GM10266 (cell line): ENCODE measurements at regions not wholly inside any gene's neighbourhood (a gene's known extent, or its start where the extent isn't known, plus 50 kb on each side); places are given as distances from the start of the nearest gene placed in this dataset.

Experiments used
- DNase-seq: peaks from one replicate; pipeline ENCODE4 v3.0.0; 2012; ENCODE audit errors: extremely low spot score
- TF ChIP-seq, protein P1 (sequence below): IDR thresholded peaks from 2 replicates; pipeline ENCODE4 v1.5.1; 2012; ENCODE audit warnings: mild to moderate bottlenecking, low read depth; ENCODE audit not compliant: control insufficient read depth, insufficient read depth; ENCODE audit errors: missing control alignments

DNA sequence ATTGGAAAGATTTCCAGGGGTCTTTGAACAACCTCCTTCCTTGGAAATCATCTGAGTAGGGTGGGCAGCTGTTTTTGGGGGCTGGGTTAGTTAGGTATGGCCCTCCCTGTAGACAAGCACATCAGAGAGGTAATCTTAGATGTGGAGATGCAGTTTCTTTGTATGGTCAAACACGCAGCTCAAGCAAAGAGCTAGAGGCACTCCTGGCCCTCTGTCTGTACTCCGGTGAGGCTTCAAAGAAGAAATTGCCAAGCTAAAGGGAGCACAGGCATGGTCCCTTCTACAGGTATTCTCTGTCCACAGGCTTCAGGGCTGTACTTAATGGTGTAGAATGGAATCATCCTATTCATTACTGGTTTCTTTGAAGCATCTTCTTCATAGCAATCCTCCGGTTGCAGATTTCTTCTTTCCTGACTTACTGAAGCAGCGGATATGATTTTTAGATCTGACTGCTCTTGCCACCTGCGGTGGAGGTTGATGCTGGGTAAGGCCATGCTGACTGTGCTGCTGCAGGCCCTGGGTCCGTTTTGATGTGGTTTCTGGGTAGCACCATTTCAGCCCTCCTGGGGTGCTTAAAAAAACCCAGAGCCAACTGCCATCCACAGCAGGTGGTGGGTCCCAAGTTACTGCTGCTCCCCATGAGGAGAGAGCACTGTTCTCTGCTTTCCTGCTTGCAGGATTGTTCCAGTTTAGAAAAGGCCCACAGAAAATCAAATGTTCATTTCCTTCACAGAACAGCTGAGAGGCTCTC, 318.9 kb upstream of the GATB start:
- TF ChIP-seq, protein P1, sequence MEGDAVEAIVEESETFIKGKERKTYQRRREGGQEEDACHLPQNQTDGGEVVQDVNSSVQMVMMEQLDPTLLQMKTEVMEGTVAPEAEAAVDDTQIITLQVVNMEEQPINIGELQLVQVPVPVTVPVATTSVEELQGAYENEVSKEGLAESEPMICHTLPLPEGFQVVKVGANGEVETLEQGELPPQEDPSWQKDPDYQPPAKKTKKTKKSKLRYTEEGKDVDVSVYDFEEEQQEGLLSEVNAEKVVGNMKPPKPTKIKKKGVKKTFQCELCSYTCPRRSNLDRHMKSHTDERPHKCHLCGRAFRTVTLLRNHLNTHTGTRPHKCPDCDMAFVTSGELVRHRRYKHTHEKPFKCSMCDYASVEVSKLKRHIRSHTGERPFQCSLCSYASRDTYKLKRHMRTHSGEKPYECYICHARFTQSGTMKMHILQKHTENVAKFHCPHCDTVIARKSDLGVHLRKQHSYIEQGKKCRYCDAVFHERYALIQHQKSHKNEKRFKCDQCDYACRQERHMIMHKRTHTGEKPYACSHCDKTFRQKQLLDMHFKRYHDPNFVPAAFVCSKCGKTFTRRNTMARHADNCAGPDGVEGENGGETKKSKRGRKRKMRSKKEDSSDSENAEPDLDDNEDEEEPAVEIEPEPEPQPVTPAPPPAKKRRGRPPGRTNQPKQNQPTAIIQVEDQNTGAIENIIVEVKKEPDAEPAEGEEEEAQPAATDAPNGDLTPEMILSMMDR: no peak
- DNase-seq: no peak

DNA sequence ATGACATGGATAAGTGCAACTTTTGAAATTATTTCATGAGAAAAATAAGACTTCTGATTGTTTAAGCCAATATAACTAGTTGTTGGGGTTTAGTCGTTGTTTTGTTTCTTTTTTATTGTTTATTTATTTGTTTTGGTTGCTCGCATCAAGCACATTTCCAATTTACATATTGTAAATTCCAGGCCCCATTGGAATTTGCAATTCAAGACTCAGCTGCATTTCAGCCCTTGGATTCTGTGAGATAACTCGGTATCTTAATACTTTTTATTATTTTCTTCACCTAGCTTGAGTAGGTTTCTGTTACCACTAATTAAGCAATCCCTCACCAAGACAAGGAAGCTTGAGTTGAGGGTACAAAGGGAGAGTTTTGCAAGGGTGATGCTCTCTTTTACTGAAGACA, 318.3 kb upstream of the GATB start:
- no peak for DNase-seq
- TF ChIP-seq, protein P1: no peak

DNA sequence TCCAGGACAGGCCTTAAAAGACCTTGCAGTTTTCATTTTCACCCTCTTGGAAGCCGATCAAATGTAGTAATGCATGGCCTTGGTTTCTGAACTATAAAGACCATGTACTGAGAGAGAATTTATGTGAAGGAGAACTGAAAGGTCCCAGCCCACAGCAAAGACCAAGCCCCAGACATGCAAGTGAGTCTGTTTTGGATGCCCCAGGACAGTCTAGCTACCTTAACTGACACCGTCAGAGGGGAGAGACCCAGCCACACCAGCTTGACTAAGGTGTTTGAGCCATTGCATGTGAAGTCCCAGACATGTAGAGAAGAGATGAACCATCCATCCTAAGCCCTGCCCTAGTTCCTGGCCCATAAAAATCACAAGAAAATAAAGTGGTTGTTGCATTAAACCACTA, 316.8 kb upstream of the GATB start:
- TF ChIP-seq, protein P1: no peak
- DNase-seq: no peak

DNA sequence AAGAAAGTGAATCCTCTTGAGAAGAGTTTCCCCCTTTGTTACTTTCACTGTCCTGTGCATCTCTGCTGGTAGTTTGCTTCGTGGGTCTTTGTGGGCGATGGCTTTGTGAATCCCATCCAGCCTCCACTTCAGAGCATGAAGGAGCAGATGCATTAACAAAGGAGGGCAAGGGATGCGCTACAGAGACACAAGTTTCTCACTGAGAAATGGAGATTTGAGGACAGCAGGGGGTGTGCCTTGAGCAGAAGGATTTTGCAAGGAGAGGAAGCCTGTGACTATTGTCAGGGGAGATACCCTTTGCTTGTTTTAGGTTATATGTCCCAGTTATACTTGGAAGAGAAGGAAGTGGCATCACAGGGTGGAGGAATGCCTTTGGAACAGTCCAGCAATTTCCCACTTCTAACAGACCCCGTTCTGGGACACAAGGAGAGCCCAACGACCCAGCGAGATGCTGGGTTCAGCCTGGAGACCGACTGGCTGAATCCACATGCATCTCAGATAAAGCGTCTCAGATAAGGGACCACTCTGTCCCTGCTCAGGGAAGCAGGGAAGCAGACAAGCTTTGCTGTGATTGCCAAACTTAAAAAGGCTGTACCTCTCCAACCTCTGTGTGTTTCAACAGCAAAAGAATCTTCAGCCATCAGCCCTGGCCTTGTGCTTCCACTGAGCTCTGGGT, 314.6 kb upstream of the GATB start:
- TF ChIP-seq, protein P1: no peak
- DNase-seq: no peak

DNA sequence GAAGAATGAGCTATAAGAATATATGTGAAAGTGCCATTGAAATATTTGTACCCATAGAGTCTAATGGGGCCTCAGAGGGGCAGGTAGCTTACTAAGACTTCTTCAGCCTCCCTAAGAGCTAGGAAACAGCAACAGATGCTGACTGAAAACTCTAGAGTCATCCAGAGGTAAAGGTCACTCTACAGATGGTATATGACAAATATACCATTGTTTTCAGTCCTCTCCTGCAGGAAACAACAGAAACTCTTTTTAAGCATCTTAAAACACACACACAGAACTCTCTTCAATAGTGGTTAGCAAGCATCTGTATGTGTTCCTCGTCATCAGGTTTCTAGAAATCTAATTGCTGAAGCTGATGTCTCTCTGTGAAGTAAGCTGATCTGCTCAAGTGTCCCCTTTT, 313.8 kb upstream of the GATB start:
- TF ChIP-seq, protein P1: no peak
- no peak for DNase-seq

DNA sequence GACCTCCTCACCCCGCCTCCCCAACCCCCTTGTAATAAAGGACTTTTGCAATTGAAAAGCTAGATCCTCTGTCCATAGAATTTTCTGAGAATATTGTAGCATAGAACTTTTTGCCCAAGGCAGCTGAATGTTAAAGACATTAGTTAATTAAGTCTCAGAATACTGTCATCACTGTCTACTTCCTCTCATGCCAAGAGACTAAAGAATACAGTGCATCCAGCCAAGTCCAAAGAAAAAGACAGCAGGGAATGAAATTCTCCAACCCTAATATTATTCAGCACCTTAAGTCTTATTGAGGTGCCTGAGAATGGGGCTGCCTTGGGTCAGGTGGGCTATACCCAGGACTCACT, 313.3 kb upstream of the GATB start:
- no peak for DNase-seq

DNA sequence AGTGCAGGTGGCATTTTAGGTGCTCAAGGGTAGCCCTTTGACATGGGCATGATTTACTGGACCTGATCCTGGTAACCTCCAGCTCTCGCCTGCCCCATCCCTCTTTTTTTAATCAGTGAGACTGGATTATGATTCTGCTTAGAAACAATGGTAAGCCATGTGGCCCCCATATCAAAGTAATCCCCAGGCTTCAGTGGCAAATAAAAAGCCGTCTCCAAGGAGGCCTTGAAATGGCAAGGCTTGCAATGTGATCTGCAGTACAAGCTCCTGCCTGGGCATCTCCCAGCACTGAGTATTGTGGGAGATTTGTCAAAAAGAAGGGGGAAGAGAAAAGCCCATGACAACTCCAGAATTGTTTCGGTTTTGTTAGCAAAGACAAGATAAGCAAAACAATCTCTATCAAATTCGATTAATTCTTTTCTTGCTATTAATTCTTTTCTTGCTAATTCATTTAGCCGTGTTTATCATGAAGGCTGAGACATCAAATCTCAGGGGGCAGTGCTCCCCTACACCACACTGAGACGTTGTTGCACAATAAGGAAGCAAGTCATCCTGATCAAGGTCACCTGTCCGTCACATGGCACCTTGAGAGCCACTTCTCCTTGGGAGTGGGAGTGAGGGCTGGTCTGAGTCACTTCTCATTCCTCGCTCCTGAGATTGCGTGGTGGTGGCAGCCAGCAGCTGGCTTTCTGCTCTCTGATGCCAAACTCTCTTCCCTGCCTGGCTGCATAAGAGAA, 312.7 kb upstream of the GATB start:
- no peak for DNase-seq
- TF ChIP-seq, protein P1: no peak

More for the DNA sequence above, 313.3 kb upstream of the GATB start:
- TF ChIP-seq, protein P1: no peak
